Uterus (tissue), 2 donors: ENCODE measurements at regions not wholly inside any gene's neighbourhood (a gene's known extent, or its start where the extent isn't known, plus 50 kb on each side); places are given as distances from the start of the nearest gene placed in this dataset.

ENCODE experiments used
- CTCF ChIP-seq, 4 experiments: fragments of 200-600 bp in 2 of 4; fragments of 450-650 bp in 2 of 4; sonication (generic) in 2 of 4; IDR thresholded peaks; one replicate each; pipeline ENCODE4 v1.5.1; 2016 to 2019; ENCODE audit warnings: antibody characterized with exemption in 4 of 4, mild to moderate bottlenecking in 2 of 4, moderate library complexity in 1 of 4
- POLR2A ChIP-seq, 2 donors: fragments of 450-650 bp; IDR thresholded peaks; one replicate each; pipeline ENCODE4 v1.6.1; 2016; ENCODE audit warnings: antibody characterized with exemption in 2 of 2, mild to moderate bottlenecking in 1 of 2, moderate library complexity in 1 of 2

GRCh38 chr15:75109736-75110130 is 86.3 kb downstream of the PPCDC start:
- TF ChIP-seq POLR2A (IDR thresholded peaks at IDR 0.05) (no peak), CTCF (IDR thresholded peaks at IDR 0.05) (no peak)
